Activated CD8-positive, alpha-beta memory T cell treated with anti-CD3 and anti-CD28 coated beads, Interleukin-2, amount 50 U/mL, for 24 hours (primary cell): ENCODE measurements at regions not wholly inside any gene's neighbourhood (a gene's known extent, or its start where the extent isn't known, plus 50 kb on each side); places are given as distances from the start of the nearest gene placed in this dataset.
"Not testable (repeated sequence)": the region's sequence is repeated elsewhere in the genome, so short reads cannot be mapped to it uniquely, and the experiment has no call there.

Experiments
- DNase-seq: peaks from one replicate; pipeline ENCODE4 v3.0.0-alpha.2; 2020; ENCODE audit errors: extremely low read depth

GRCh38 chr10:65017523-65017922, 1496.3 kb downstream of the REEP3 start:
- DNase-seq: no peak

GRCh38 chr10:65024886-65025285, 1503.7 kb downstream of the REEP3 start:
- no peak for DNase-seq

- DNase-seq: no peak
Observed at GRCh38 chr10:65030263-65030662, 1509.1 kb downstream of the REEP3 start.

- DNase-seq: no peak
Observed at GRCh38 chr10:65032867-65033769, 1511.9 kb downstream of the REEP3 start.

- DNase-seq: no peak
Observed at GRCh38 chr10:65033957-65034356, 1512.8 kb downstream of the REEP3 start.

GRCh38 chr10:65040796-65041195, 1519.6 kb downstream of the REEP3 start:
- no peak for DNase-seq

GRCh38 chr10:65041307-65041706, 1520.1 kb downstream of the REEP3 start:
- DNase-seq: no peak

GRCh38 chr10:65042496-65042895, 1521.3 kb downstream of the REEP3 start:
- DNase-seq: no peak

GRCh38 chr10:65046831-65047230, 1525.6 kb downstream of the REEP3 start:
- DNase-seq: no peak

GRCh38 chr10:65052111-65052510, 1530.9 kb downstream of the REEP3 start:
- DNase-seq: not testable (repeated sequence)

GRCh38 chr10:65053397-65053796, 1532.2 kb downstream of the REEP3 start:
- not testable (repeated sequence) for DNase-seq

GRCh38 chr10:65053831-65054351, 1532.7 kb downstream of the REEP3 start:
- DNase-seq: not testable (repeated sequence)

GRCh38 chr10:65054701-65055100, 1533.5 kb downstream of the REEP3 start:
- DNase-seq: not testable (repeated sequence)

GRCh38 chr10:65065278-65065677, 1544.1 kb downstream of the REEP3 start:
- DNase-seq: no peak

- DNase-seq: no peak
Observed at GRCh38 chr10:65083222-65083621, 1562.0 kb downstream of the REEP3 start.

- no peak for DNase-seq
Observed at GRCh38 chr10:65090991-65091390, 1569.8 kb downstream of the REEP3 start.

- no peak for DNase-seq
Observed at GRCh38 chr10:65100146-65100545, 1578.9 kb downstream of the REEP3 start.

GRCh38 chr10:65100881-65101280, 1579.7 kb downstream of the REEP3 start:
- DNase-seq: not testable (repeated sequence)

GRCh38 chr10:65110009-65110408, 1588.8 kb downstream of the REEP3 start:
- no peak for DNase-seq

- DNase-seq: not testable (repeated sequence)
Observed at GRCh38 chr10:65111059-65111458, 1589.9 kb downstream of the REEP3 start.

- no peak for DNase-seq
Observed at GRCh38 chr10:65112573-65112972, 1591.4 kb downstream of the REEP3 start.

GRCh38 chr10:65123120-65123519, 1601.9 kb downstream of the REEP3 start:
- DNase-seq: no peak

- no peak for DNase-seq
Observed at GRCh38 chr10:65125212-65125611, 1604.0 kb downstream of the REEP3 start.
